K562 (cell line): ENCODE measurements at regions not wholly inside any gene's neighbourhood (a gene's known extent, or its start where the extent isn't known, plus 50 kb on each side); places are given as distances from the start of the nearest gene placed in this dataset.

ENCODE experiments used
- ATAC-seq: fragments of 200-7000 bp; cut with Tn5 transposase; 3 replicates; pipeline ENCODE4 v1.9.1; 2020; ENCODE audit warnings: moderate library complexity
- BruUV-seq: library from RNA; stranded (reverse); fragments of 400-500 nt; replicated peaks from 2 replicates; lab custom pipeline; 2021; lab: Mats Ljungman, UMichigan
- CTCF ChIA-PET: fragments of 300-600 bp; formaldehyde crosslinking; extraction: SDS; loops from one replicate; lab custom pipeline; 2021; ENCODE audit warnings: low intra/inter-chr PET ratio; lab: Yijun Ruan, JAX
- POLR2A ChIA-PET: fragments of 300-600, 350-650 bp; sonication (Branson Sonifier 250); formaldehyde crosslinking; extraction: SDS; loops from one replicate; lab custom pipeline; 2021; ENCODE audit warnings: antibody characterized with exemption, inconsistent platforms; lab: Yijun Ruan, JAX
- DNase-seq, 4 experiments: peaks; one replicate each; pipeline versions ENCODE4 v3.0.0 to v3.0.0-alpha.2; 2011 to 2018; ENCODE audit warnings: low spot score in 3 of 4, mixed read lengths in 3 of 4; ENCODE audit errors: extremely low read depth in 1 of 4
- FAIRE-seq: peaks from 2 replicates; lab custom pipeline; 2011; peaks lifted over from hg19 to GRCh38; lab: Jason Lieb, UNC
- H2AFZ ChIP-seq: 2 replicates; pipeline ENCODE4 v1.6.0; 2011; ENCODE audit warnings: low read depth, low read length, control low read depth, inconsistent platforms
- H3K27ac ChIP-seq: fragments of 200-600 bp; 3 replicates; pipeline ENCODE4 v1.8.0; 2011; ENCODE audit warnings: low read depth, mild to moderate bottlenecking, control low read depth, inconsistent platforms, low read length, moderate library complexity, mixed read lengths; ENCODE audit errors: extremely low read depth
- H3K27me3 ChIP-seq, 2 experiments: fragments of 300-600 bp in 1 of 2; 2 replicates in 1 of 2; 3 replicates in 1 of 2; pipeline versions ENCODE4 v1.6.0 to v1.8.0; 2011; ENCODE audit warnings: inconsistent platforms in 2 of 2, low read length in 2 of 2, mild to moderate bottlenecking in 1 of 2, mixed read lengths in 1 of 2, moderate library complexity in 1 of 2; ENCODE audit not compliant: control insufficient read depth in 2 of 2, insufficient read depth in 2 of 2
- H3K36me3 ChIP-seq: fragments of 300-600 bp; 3 replicates; pipeline ENCODE4 v1.8.0; 2011; ENCODE audit warnings: mild to moderate bottlenecking, low read length, inconsistent platforms; ENCODE audit not compliant: control insufficient read depth, insufficient read depth
- H3K4me1 ChIP-seq, 2 experiments: fragments of 200-600 bp in 1 of 2; replicated peaks in 1 of 2; 2 replicates in 1 of 2; 3 replicates in 1 of 2; pipeline versions ENCODE4 v1.5.1 to v1.8.0; 2011; ENCODE audit warnings: inconsistent platforms in 2 of 2, low read length in 2 of 2, mild to moderate bottlenecking in 1 of 2, mixed read lengths in 1 of 2, moderate library complexity in 1 of 2; ENCODE audit not compliant: control insufficient read depth in 2 of 2, insufficient read depth in 2 of 2
- H3K4me2 ChIP-seq: 2 replicates; pipeline ENCODE4 v1.6.1; 2011; ENCODE audit warnings: low read length, control low read depth, inconsistent platforms, mixed read lengths; ENCODE audit not compliant: insufficient read depth
- H3K4me3 ChIP-seq: fragments of 200-600 bp; sonication (generic), shearing (Covaris generic); 2 replicates; pipeline ENCODE4 v1.5.1; 2016; ENCODE audit warnings: control low read depth, inconsistent platforms
- H3K79me2 ChIP-seq: fragments of 200-600 bp; 3 replicates; pipeline ENCODE4 v1.8.0; 2011; ENCODE audit warnings: low read length, inconsistent platforms; ENCODE audit not compliant: control insufficient read depth, insufficient read depth
- H3K9ac ChIP-seq, 2 experiments: 2 replicates each; pipeline versions ENCODE4 v1.6.0 to v1.6.1; 2011; ENCODE audit warnings: low read depth in 2 of 2, low read length in 2 of 2, control low read depth in 1 of 2, inconsistent platforms in 1 of 2, mild to moderate bottlenecking in 1 of 2, mixed read lengths in 1 of 2; ENCODE audit not compliant: insufficient read depth in 1 of 2
- H3K9me1 ChIP-seq: one replicate; pipeline ENCODE4 v1.6.0; 2011; ENCODE audit warnings: inconsistent platforms, mild to moderate bottlenecking, low read length, moderate library complexity; ENCODE audit not compliant: control insufficient read depth, insufficient read depth
- H3K9me3 ChIP-seq: replicated peaks from 2 replicates; pipeline ENCODE4 v1.5.1; 2011; ENCODE audit warnings: low read depth, low read length, inconsistent platforms; ENCODE audit not compliant: control insufficient read depth, insufficient read depth
- H4K20me1 ChIP-seq: replicated peaks from 2 replicates; pipeline ENCODE4 v1.6.1; 2011; ENCODE audit warnings: low read length, inconsistent platforms, mixed read lengths; ENCODE audit not compliant: control insufficient read depth, insufficient read depth
- CBX3 ChIP-seq, 2 experiments: IDR thresholded peaks; 1 replicate in 1 of 2; 2 replicates in 1 of 2; pipeline ENCODE4 v1.6.1; 2012; ENCODE audit warnings: inconsistent platforms in 2 of 2, low read length in 2 of 2, borderline replicate concordance in 1 of 2, control low read depth in 1 of 2
- CHD2 ChIP-seq: IDR thresholded peaks from 2 replicates; pipeline ENCODE4 v1.6.1; 2011; ENCODE audit warnings: low read depth, low read length
- CTCF ChIP-seq, 3 experiments: IDR thresholded peaks in 2 of 3; conservative IDR thresholded peaks in 1 of 3; 2 replicates each; pipeline ENCODE4 v1.5.1; 2011 to 2012; ENCODE audit warnings: low read length in 3 of 3, mild to moderate bottlenecking in 3 of 3, control low read depth in 2 of 3, improper control_type of control experiment in 1 of 3, inconsistent platforms in 1 of 3, low read depth in 1 of 3, mixed read lengths in 1 of 3, moderate library complexity in 1 of 3; ENCODE audit not compliant: insufficient read depth in 2 of 3
- E2F6 ChIP-seq, 2 experiments: IDR thresholded peaks; 2 replicates each; pipeline ENCODE4 v1.6.1; 2011; ENCODE audit warnings: borderline replicate concordance in 1 of 2, control low read depth in 1 of 2, low read depth in 1 of 2, low read length in 1 of 2, mild to moderate bottlenecking in 1 of 2, mixed read lengths in 1 of 2, moderate library complexity in 1 of 2; ENCODE audit not compliant: insufficient read depth in 1 of 2, insufficient read length in 1 of 2, poor library complexity in 1 of 2, severe bottlenecking in 1 of 2; ENCODE audit errors: extremely low read depth in 1 of 2
- ETV6 ChIP-seq, 3 experiments: fragments of 150-350 bp in 1 of 3; sonication (generic) in 1 of 3; formaldehyde crosslinking in 1 of 3; IDR thresholded peaks; 2 replicates each; pipeline versions ENCODE4 v1.6.1 to v1.8.0; 2014 to 2022; ENCODE audit warnings: borderline replicate concordance in 2 of 3, low read depth in 2 of 3, antibody characterized with exemption in 1 of 3, low read length in 1 of 3, mild to moderate bottlenecking in 1 of 3, missing genetic modification reagents in 1 of 3
- ZNF12 ChIP-seq: sonication (generic); formaldehyde crosslinking; IDR thresholded peaks from 2 replicates; pipeline ENCODE4 v1.4.0; 2020; ENCODE audit warnings: mild to moderate bottlenecking, missing genetic modification reagents
- ZNF277 ChIP-seq: fragments of 250-450 bp; sonication (Bioruptor Pico); IDR thresholded peaks from 2 replicates; pipeline ENCODE4 v1.8.0; 2022; ENCODE audit warnings: inconsistent platforms, mild to moderate bottlenecking, moderate library complexity, borderline replicate concordance
- ZZZ3 ChIP-seq: fragments of 450-650 bp; IDR thresholded peaks from 2 replicates; pipeline ENCODE4 v1.6.1; 2016; ENCODE audit warnings: antibody characterized with exemption, mild to moderate bottlenecking, moderate library complexity
- WGBS: fragments of 100-300 bp; shearing (Covaris generic); methylation state at CpG from one replicate; pipeline ENCODE4 v1.1.6; 2016; ENCODE audit warnings: low coverage, mixed read lengths; ENCODE audit not compliant: insufficient coverage; ENCODE audit errors: missing lambda C conversion rate; 5-methylcytosine and 5-hydroxymethylcytosine counted together
- in situ Hi-C: fragments of 300-500 bp; cut with MboI; formaldehyde crosslinking; loops from 4 replicates; pipeline ENCODE4 v1.15.0; 2018; ENCODE audit warnings: inconsistent platforms, mixed read lengths
- intact Hi-C: fragments of 100-400 bp; cut with micrococcal nuclease; formaldehyde crosslinking; loops from 2 replicates; pipeline ENCODE4 v1.14.2; 2022
- TF ChIP-seq, protein P1 (sequence below): fragments of 450-650 bp; conservative IDR thresholded peaks from 2 replicates; pipeline ENCODE4 v1.6.1; 2016; ENCODE audit warnings: missing genetic modification characterization, low read depth, mild to moderate bottlenecking, missing compliant biosample characterization, moderate library complexity
- TF ChIP-seq, protein P2 (sequence below): fragments of 450-650 bp; IDR thresholded peaks from 2 replicates; pipeline ENCODE4 v1.6.1; 2016; ENCODE audit warnings: borderline replicate concordance

DNA sequence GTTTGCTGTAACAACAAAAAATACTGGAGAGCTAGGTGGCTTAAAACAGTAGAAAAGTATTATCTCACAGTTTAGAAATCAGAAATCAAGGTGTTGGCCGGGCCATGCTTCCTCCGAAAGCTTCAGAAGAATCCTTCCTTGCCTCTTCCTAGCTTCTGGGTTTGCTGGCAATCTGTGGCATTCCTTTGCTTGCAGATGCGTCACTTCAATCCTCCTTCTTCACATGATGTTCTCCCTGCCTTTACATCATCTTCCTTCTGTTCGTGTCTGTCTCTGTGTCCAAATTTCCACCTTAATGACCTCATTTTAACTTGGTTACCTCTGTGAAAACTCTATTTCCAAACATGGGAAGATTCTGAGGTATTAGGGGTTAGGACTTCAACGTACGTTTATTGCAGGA is 90.4 kb upstream of the CHD1 start (continued):
- TF ChIP-seq, protein P1, sequence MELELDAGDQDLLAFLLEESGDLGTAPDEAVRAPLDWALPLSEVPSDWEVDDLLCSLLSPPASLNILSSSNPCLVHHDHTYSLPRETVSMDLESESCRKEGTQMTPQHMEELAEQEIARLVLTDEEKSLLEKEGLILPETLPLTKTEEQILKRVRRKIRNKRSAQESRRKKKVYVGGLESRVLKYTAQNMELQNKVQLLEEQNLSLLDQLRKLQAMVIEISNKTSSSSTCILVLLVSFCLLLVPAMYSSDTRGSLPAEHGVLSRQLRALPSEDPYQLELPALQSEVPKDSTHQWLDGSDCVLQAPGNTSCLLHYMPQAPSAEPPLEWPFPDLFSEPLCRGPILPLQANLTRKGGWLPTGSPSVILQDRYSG: no peak

DNA sequence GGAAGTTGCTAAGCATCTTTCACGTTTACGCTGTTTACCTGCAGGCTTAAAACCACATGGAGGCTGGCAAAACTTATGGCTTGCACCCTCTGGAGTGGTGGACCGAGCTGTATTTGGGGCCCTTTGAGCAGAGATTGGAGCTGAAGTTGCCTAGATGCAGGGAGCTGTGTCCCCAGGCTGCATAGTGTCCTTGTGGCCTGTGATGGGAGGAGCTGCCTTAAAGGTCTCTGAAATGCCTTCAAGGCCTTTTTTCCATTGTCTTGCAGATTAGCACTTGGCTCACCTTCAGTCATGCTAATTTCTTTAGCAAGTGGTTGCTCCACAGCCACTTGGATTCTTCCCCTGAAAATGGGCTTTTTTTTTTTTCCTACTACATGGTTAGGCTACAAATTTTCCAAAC is 81.5 kb upstream of the CHD1 start:
- POLR2A ChIA-PET: no interaction called here
- FAIRE-seq: no peak
- TF ChIP-seq CTCF (IDR thresholded peaks at IDR 0.05 in 2 of 3, conservative IDR thresholded peaks at IDR 0.05 in 1 of 3; ENCODE audit: insufficient read depth in 2 of 3, low read depth in 1 of 3, low read length in 3 of 3): no peak
- no peak for TF ChIP-seq ETV6 (IDR thresholded peaks at IDR 0.05; ENCODE audit: borderline replicate concordance in 1 of 2, low read depth in 2 of 2, low read length in 1 of 2)
- no peak for TF ChIP-seq ETV6 (CRISPR knock-in tag; IDR thresholded peaks at IDR 0.05; ENCODE audit: borderline replicate concordance)
- TF ChIP-seq ZNF277: no peak
- no peak for TF ChIP-seq CBX3 (IDR thresholded peaks at IDR 0.05; ENCODE audit: borderline replicate concordance in 1 of 2, low read length in 2 of 2)
- no peak for TF ChIP-seq ZNF12 (CRISPR knock-in tag)
- no peak for TF ChIP-seq ZZZ3
- TF ChIP-seq, protein P2, sequence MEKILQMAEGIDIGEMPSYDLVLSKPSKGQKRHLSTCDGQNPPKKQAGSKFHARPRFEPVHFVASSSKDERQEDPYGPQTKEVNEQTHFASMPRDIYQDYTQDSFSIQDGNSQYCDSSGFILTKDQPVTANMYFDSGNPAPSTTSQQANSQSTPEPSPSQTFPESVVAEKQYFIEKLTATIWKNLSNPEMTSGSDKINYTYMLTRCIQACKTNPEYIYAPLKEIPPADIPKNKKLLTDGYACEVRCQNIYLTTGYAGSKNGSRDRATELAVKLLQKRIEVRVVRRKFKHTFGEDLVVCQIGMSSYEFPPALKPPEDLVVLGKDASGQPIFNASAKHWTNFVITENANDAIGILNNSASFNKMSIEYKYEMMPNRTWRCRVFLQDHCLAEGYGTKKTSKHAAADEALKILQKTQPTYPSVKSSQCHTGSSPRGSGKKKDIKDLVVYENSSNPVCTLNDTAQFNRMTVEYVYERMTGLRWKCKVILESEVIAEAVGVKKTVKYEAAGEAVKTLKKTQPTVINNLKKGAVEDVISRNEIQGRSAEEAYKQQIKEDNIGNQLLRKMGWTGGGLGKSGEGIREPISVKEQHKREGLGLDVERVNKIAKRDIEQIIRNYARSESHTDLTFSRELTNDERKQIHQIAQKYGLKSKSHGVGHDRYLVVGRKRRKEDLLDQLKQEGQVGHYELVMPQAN: no peak
- no peak for TF ChIP-seq CHD2
- no peak for TF ChIP-seq E2F6 (IDR thresholded peaks at IDR 0.05; ENCODE audit: borderline replicate concordance in 1 of 2, extremely low read depth in 1 of 2, insufficient read depth in 1 of 2, insufficient read length in 1 of 2, low read depth in 1 of 2, low read length in 1 of 2, poor library complexity in 1 of 2, severe bottlenecking in 1 of 2)

More for the DNA sequence above, 81.5 kb upstream of the CHD1 start:
- Histone ChIP-seq H2AFZ (no peak overlapping the region), H3K27me3 (no peaks in the 10 kb centered on the region), H3K9me3 (peaks cover 6% of the 10 kb centered on the region; the same call in 1 of the 2 replicates), H3K27ac (no peak overlapping the region), H4K20me1 (no peaks in the 10 kb centered on the region), H3K4me1 (no peaks in the 10 kb centered on the region), H3K36me3 (no peaks in the 10 kb centered on the region), H3K9me1 (no peaks in the 10 kb centered on the region), H3K9ac (no peak overlapping the region), H3K4me3 (no peak overlapping the region), H3K79me2 (no peaks in the 10 kb centered on the region), H3K4me2 (no peak overlapping the region)
- no TSS peak for BruUV-seq
- in situ Hi-C loops: no loop called here
- 0% methylated on average over 1 of the region's 3 CpGs for WGBS
- intact Hi-C loops: no loop called here
- CTCF ChIA-PET: no interaction called here
- DNase-seq (no peak), ATAC-seq (no peak)
